Endodermal cell (in vitro differentiated cells): ENCODE measurements at regions not wholly inside any gene's neighbourhood (a gene's known extent, or its start where the extent isn't known, plus 50 kb on each side); places are given as distances from the start of the nearest gene placed in this dataset.

Source experiments
- DNase-seq: peaks from one replicate; pipeline ENCODE4 v3.0.0-alpha.2; 2017
- H3K27ac ChIP-seq: 2 replicates; pipeline ENCODE4 v1.5.1; 2013; ENCODE audit warnings: mild to moderate bottlenecking, low read depth, low read length, moderate library complexity
- H3K27me3 ChIP-seq: 2 replicates; pipeline ENCODE4 v1.6.1; 2013; ENCODE audit warnings: mild to moderate bottlenecking, low read length, moderate library complexity; ENCODE audit not compliant: insufficient read depth, control insufficient read depth, poor library complexity, severe bottlenecking
- H3K36me3 ChIP-seq: 2 replicates; pipeline ENCODE4 v1.7.0; 2013; ENCODE audit warnings: mild to moderate bottlenecking, low read length, moderate library complexity; ENCODE audit not compliant: control insufficient read depth, insufficient read depth
- H3K4me1 ChIP-seq: one replicate; pipeline ENCODE4 v1.7.0; 2013; ENCODE audit warnings: low read length; ENCODE audit not compliant: control insufficient read depth, insufficient read depth
- H3K4me3 ChIP-seq: 2 replicates; pipeline ENCODE4 v1.5.1; 2013; ENCODE audit warnings: mild to moderate bottlenecking, low read length, moderate library complexity
- H3K9ac ChIP-seq: 2 replicates; pipeline ENCODE4 v1.6.1; 2013; ENCODE audit warnings: mild to moderate bottlenecking, low read length, moderate library complexity; ENCODE audit not compliant: poor library complexity, severe bottlenecking; ENCODE audit errors: extremely low read depth
- H3K9me3 ChIP-seq: 2 replicates; pipeline ENCODE4 v1.6.1; 2013; ENCODE audit warnings: mild to moderate bottlenecking, low read length, moderate library complexity; ENCODE audit not compliant: control insufficient read depth
- H3K27ac Mint-ChIP-seq: 2 replicates; pipeline ENCODE4 v1.8.0; 2020; ENCODE audit warnings: mixed read lengths
- H3K27me3 Mint-ChIP-seq: 2 replicates; pipeline ENCODE4 v1.8.0; 2021; ENCODE audit warnings: mild to moderate bottlenecking, mixed read lengths; ENCODE audit not compliant: insufficient read depth
- H3K36me3 Mint-ChIP-seq: 2 replicates; pipeline ENCODE4 v1.8.0; 2020; ENCODE audit warnings: low read depth, mixed read lengths
- H3K4me1 Mint-ChIP-seq: 2 replicates; pipeline ENCODE4 v1.8.0; 2020; ENCODE audit warnings: mixed read lengths
- H3K4me3 Mint-ChIP-seq: 2 replicates; pipeline ENCODE4 v1.8.0; 2020; ENCODE audit warnings: mild to moderate bottlenecking, moderate library complexity, mixed read lengths
- H3K9me3 Mint-ChIP-seq: 2 replicates; pipeline ENCODE4 v1.8.0; 2020; ENCODE audit warnings: mild to moderate bottlenecking, mixed read lengths
- CTCF ChIP-seq: fragments of 200-600 bp; sonication (generic); conservative IDR thresholded peaks from 2 replicates; pipeline ENCODE4 v1.5.0; 2021; ENCODE audit warnings: antibody characterized with exemption, mild to moderate bottlenecking
- WGBS, 2 experiments: methylation state at CpG; one replicate each; pipeline versions ENCODE4 v1.1.5 to v1.1.7; 2013; ENCODE audit warnings: missing lambda C conversion rate in 2 of 2, mixed read lengths in 1 of 2; ENCODE audit not compliant: insufficient coverage in 1 of 2, insufficient read length in 1 of 2; 5-methylcytosine and 5-hydroxymethylcytosine counted together

GRCh38 chr9:129339539-129340157 is 161.6 kb upstream of the IER5L start:
- no peaks in the 10 kb centered on the region for H3K27me3 ChIP-seq
- H3K4me1 Mint-ChIP-seq, result peaks cover 8% of the 10 kb centered on the region
- H3K4me3 ChIP-seq, result no peak overlapping the region
- H3K9me3 ChIP-seq, result no peaks in the 10 kb centered on the region
- WGBS, 2 experiments, result 93 to 96% methylated on average over 3 of the region's 3 CpGs
- no peaks in the 10 kb centered on the region for H3K36me3 Mint-ChIP-seq
- H3K4me1 ChIP-seq, result peaks cover 4% of the 10 kb centered on the region
- no peak for DNase-seq
- H3K36me3 ChIP-seq, result no peaks in the 10 kb centered on the region
- no peak for TF ChIP-seq CTCF
- H3K9ac ChIP-seq, result no peak overlapping the region
- no peak overlapping the region for H3K27ac ChIP-seq
- no peaks in the 10 kb centered on the region for H3K27me3 Mint-ChIP-seq
- no peaks in the 10 kb centered on the region for H3K9me3 Mint-ChIP-seq
- no peak overlapping the region for H3K27ac Mint-ChIP-seq
- H3K4me3 Mint-ChIP-seq, result no peak overlapping the region

GRCh38 chr9:129338724-129339430 is 160.8 kb upstream of the IER5L start:
- DNase-seq, result no peak
- no peaks in the 10 kb centered on the region for H3K27me3 Mint-ChIP-seq
- Histone ChIP-seq H3K4me3 (no peak overlapping the region), H3K27me3 (no peaks in the 10 kb centered on the region), H3K4me1 (peaks cover 4% of the 10 kb centered on the region), H3K36me3 (no peaks in the 10 kb centered on the region), H3K9me3 (no peaks in the 10 kb centered on the region), H3K9ac (no peak overlapping the region), H3K27ac (no peak overlapping the region)
- H3K27ac Mint-ChIP-seq, result no peak overlapping the region
- no peak for TF ChIP-seq CTCF
- H3K4me3 Mint-ChIP-seq, result no peak overlapping the region
- H3K9me3 Mint-ChIP-seq, result no peaks in the 10 kb centered on the region
- H3K36me3 Mint-ChIP-seq, result no peaks in the 10 kb centered on the region
- WGBS, 2 experiments, result 87 to 92% methylated on average over 7 to 19 of the region's 19 CpGs
- peaks cover 13% of the 10 kb centered on the region for H3K4me1 Mint-ChIP-seq

- H3K27ac ChIP-seq, result peak overlapping the region; percentile 92
Measured at GRCh38 chr9:129337336-129338140, 159.5 kb upstream of the IER5L start.

More at GRCh38 chr9:129337336-129338140, 159.5 kb upstream of the IER5L start:
- no peaks in the 10 kb centered on the region for H3K36me3 Mint-ChIP-seq
- Histone ChIP-seq H3K36me3 (no peaks in the 10 kb centered on the region), H3K4me3 (no peak overlapping the region), H3K9ac (peak overlapping the region; percentile 20), H3K27me3 (no peaks in the 10 kb centered on the region), H3K4me1 (peaks cover 4% of the 10 kb centered on the region), H3K9me3 (no peaks in the 10 kb centered on the region)
- no peaks in the 10 kb centered on the region for H3K9me3 Mint-ChIP-seq
- WGBS, 2 experiments, result 77 to 81% methylated on average over 17 to 27 of the region's 27 CpGs
- H3K4me3 Mint-ChIP-seq, result peak overlapping the region; percentile 56
- DNase-seq, result no peak
- TF ChIP-seq CTCF, result no peak
- H3K4me1 Mint-ChIP-seq, result peaks cover 16% of the 10 kb centered on the region
- no peak overlapping the region for H3K27ac Mint-ChIP-seq
- no peaks in the 10 kb centered on the region for H3K27me3 Mint-ChIP-seq
